ENCODE measurements at regions not wholly inside any gene's neighbourhood (a gene's known extent, or its start where the extent isn't known, plus 50 kb on each side); places are given as distances from the start of the nearest gene placed in this dataset.
A peak's percentile ranks its signal among the peaks of the same experiment; 100 is the strongest.

- ATAC-seq = no peak
- no peak for TF ChIP-seq POLR2A (IDR thresholded peaks at IDR 0.05)
- TF ChIP-seq, protein P1, sequence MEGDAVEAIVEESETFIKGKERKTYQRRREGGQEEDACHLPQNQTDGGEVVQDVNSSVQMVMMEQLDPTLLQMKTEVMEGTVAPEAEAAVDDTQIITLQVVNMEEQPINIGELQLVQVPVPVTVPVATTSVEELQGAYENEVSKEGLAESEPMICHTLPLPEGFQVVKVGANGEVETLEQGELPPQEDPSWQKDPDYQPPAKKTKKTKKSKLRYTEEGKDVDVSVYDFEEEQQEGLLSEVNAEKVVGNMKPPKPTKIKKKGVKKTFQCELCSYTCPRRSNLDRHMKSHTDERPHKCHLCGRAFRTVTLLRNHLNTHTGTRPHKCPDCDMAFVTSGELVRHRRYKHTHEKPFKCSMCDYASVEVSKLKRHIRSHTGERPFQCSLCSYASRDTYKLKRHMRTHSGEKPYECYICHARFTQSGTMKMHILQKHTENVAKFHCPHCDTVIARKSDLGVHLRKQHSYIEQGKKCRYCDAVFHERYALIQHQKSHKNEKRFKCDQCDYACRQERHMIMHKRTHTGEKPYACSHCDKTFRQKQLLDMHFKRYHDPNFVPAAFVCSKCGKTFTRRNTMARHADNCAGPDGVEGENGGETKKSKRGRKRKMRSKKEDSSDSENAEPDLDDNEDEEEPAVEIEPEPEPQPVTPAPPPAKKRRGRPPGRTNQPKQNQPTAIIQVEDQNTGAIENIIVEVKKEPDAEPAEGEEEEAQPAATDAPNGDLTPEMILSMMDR (IDR thresholded peaks at IDR 0.05) = no peak
- no peak for DNase-seq
- WGBS, 4 donors = 86 to 90% (median 89%) methylated on average over 11 of the region's 11 CpGs
- H3K36me3 ChIP-seq = no peaks in the 10 kb centered on the region
- intact Hi-C loops (cut with DNase I) = no loop called here
- no peak overlapping the region for H3K27ac ChIP-seq
- peaks cover 0 to 2% (median 0%) of the 10 kb centered on the region in 12 donors for H3K4me1 ChIP-seq
- H3K27me3 ChIP-seq = peaks cover 0 to 8% (median 0%) of the 10 kb centered on the region in 9 donors
- H3K4me3 ChIP-seq = no peak overlapping the region
- H3K9me3 ChIP-seq = peaks cover 0 to 8% (median 0%) of the 10 kb centered on the region in 12 donors
These were observed 342.7 kb downstream of the SMOC2 start for GRCh38 chr6:168783720-168784119.

GRCh38 chr6:168782187-168782751 is 341.3 kb downstream of the SMOC2 start:
- H3K27ac ChIP-seq = no peak overlapping the region
- DNase-seq = no peak
- TF ChIP-seq, protein P1 (IDR thresholded peaks at IDR 0.05) = no peak
- TF ChIP-seq POLR2A (IDR thresholded peaks at IDR 0.05) = no peak
- H3K36me3 ChIP-seq = no peaks in the 10 kb centered on the region
- 77 to 82% (median 78%) methylated on average over 14 to 18 of the region's 18 CpGs for WGBS, 4 donors
- no peak overlapping the region for H3K4me3 ChIP-seq
- intact Hi-C loops (cut with DNase I) = no loop called here
- H3K4me1 ChIP-seq = peaks cover 0 to 12% (median 0%) of the 10 kb centered on the region in 12 donors
- no peak for ATAC-seq
- peaks cover 0 to 15% (median 0%) of the 10 kb centered on the region in 9 donors for H3K27me3 ChIP-seq
- H3K9me3 ChIP-seq = peaks cover 0 to 8% (median 0%) of the 10 kb centered on the region in 12 donors

DNA sequence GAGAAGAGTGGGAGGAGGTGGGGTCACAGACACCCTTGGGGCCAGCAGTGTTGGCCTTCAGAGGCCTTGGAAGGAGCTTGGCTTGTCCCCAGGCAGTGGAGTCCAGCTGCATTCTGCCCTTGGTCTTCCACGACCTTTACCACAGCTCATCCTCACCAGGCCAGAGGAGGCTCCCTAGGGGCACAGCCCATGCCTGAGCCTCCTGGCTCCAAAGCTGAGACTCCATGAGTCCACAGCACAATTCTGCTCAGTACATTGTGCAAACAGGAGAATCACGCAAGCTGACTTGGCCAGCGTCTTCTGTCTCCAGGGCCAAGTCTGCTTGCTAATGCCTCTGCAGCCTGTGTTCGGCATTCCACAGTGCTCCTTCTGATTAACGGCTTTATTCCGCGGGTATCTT is 337.2 kb downstream of the SMOC2 start:
- Histone ChIP-seq H3K4me1 (peaks cover 0 to 12% (median 0%) of the 10 kb centered on the region in 12 donors), H3K27ac (no peak overlapping the region), H3K27me3 (peaks cover 0 to 7% (median 0%) of the 10 kb centered on the region in 9 donors), H3K4me3 (no peak overlapping the region), H3K36me3 (no peaks in the 10 kb centered on the region), H3K9me3 (peaks cover 0 to 37% (median 13%) of the 10 kb centered on the region in 12 donors)
- ATAC-seq (peak in 3 of 4 donors; percentile 77 to 94 (median 93)), DNase-seq (peak; percentile 24 to 72 (median 66))
- WGBS, 4 donors = 56 to 74% (median 65%) methylated on average over 7 of the region's 7 CpGs
- intact Hi-C loops (cut with DNase I) = no loop called here
- TF ChIP-seq, protein P1 (IDR thresholded peaks at IDR 0.05) = no peak
- TF ChIP-seq POLR2A (IDR thresholded peaks at IDR 0.05) = no peak

GRCh38 chr6:168774381-168774780 is 333.4 kb downstream of the SMOC2 start:
- peak in 1 of 4 donors; percentile 63 for ATAC-seq
- Histone ChIP-seq H3K36me3 (no peaks in the 10 kb centered on the region), H3K9me3 (peaks cover 0 to 39% (median 19%) of the 10 kb centered on the region in 12 donors), H3K4me1 (peaks cover 0 to 12% (median 0%) of the 10 kb centered on the region in 12 donors), H3K27me3 (peaks cover 0 to 7% (median 0%) of the 10 kb centered on the region in 9 donors), H3K4me3 (no peak overlapping the region), H3K27ac (no peak overlapping the region)
- no peak for TF ChIP-seq POLR2A (IDR thresholded peaks at IDR 0.05)
- TF ChIP-seq, protein P1 (IDR thresholded peaks at IDR 0.05) = no peak
- intact Hi-C loops (cut with DNase I) = no loop called here
- no peak for DNase-seq

All from heart left ventricle (tissue), 16 donors.